ENCODE measurements at regions not wholly inside any gene's neighbourhood (a gene's known extent, or its start where the extent isn't known, plus 50 kb on each side); places are given as distances from the start of the nearest gene placed in this dataset.

- H4K20me1 ChIP-seq (ENCODE audit: insufficient read depth): no peaks in the 10 kb centered on the region
- no peaks in the 10 kb centered on the region for H3K27me3 ChIP-seq (ENCODE audit: insufficient read depth, low read depth, low read length)
- no peaks in the 10 kb centered on the region for H3F3A ChIP-seq (ENCODE audit: insufficient read depth, low read length, poor library complexity, severe bottlenecking)
- TF ChIP-seq SMC3 (conservative IDR thresholded peaks at IDR 0.05; ENCODE audit: poor library complexity): no peak
- no peak for TF ChIP-seq TAF1 (IDR thresholded peaks at IDR 0.05; ENCODE audit: low read depth)
- TF ChIP-seq, protein P1, sequence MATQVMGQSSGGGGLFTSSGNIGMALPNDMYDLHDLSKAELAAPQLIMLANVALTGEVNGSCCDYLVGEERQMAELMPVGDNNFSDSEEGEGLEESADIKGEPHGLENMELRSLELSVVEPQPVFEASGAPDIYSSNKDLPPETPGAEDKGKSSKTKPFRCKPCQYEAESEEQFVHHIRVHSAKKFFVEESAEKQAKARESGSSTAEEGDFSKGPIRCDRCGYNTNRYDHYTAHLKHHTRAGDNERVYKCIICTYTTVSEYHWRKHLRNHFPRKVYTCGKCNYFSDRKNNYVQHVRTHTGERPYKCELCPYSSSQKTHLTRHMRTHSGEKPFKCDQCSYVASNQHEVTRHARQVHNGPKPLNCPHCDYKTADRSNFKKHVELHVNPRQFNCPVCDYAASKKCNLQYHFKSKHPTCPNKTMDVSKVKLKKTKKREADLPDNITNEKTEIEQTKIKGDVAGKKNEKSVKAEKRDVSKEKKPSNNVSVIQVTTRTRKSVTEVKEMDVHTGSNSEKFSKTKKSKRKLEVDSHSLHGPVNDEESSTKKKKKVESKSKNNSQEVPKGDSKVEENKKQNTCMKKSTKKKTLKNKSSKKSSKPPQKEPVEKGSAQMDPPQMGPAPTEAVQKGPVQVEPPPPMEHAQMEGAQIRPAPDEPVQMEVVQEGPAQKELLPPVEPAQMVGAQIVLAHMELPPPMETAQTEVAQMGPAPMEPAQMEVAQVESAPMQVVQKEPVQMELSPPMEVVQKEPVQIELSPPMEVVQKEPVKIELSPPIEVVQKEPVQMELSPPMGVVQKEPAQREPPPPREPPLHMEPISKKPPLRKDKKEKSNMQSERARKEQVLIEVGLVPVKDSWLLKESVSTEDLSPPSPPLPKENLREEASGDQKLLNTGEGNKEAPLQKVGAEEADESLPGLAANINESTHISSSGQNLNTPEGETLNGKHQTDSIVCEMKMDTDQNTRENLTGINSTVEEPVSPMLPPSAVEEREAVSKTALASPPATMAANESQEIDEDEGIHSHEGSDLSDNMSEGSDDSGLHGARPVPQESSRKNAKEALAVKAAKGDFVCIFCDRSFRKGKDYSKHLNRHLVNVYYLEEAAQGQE (IDR thresholded peaks at IDR 0.05; ENCODE audit: borderline replicate concordance): no peak
- TF ChIP-seq MXI1 (conservative IDR thresholded peaks at IDR 0.05; ENCODE audit: poor library complexity, severe bottlenecking): no peak
- TF ChIP-seq POLR2AphosphoS5 (IDR thresholded peaks at IDR 0.05): no peak
- no peak for TF ChIP-seq RAD21 (conservative IDR thresholded peaks at IDR 0.05)
- TF ChIP-seq EP300 (conservative IDR thresholded peaks at IDR 0.05; ENCODE audit: poor library complexity, severe bottlenecking): no peak
- no peak for TF ChIP-seq EZH2 (IDR thresholded peaks at IDR 0.05; ENCODE audit: borderline replicate concordance, insufficient read depth, low read length, poor library complexity, severe bottlenecking)
- TF ChIP-seq, protein P2, sequence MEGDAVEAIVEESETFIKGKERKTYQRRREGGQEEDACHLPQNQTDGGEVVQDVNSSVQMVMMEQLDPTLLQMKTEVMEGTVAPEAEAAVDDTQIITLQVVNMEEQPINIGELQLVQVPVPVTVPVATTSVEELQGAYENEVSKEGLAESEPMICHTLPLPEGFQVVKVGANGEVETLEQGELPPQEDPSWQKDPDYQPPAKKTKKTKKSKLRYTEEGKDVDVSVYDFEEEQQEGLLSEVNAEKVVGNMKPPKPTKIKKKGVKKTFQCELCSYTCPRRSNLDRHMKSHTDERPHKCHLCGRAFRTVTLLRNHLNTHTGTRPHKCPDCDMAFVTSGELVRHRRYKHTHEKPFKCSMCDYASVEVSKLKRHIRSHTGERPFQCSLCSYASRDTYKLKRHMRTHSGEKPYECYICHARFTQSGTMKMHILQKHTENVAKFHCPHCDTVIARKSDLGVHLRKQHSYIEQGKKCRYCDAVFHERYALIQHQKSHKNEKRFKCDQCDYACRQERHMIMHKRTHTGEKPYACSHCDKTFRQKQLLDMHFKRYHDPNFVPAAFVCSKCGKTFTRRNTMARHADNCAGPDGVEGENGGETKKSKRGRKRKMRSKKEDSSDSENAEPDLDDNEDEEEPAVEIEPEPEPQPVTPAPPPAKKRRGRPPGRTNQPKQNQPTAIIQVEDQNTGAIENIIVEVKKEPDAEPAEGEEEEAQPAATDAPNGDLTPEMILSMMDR (IDR thresholded peaks at IDR 0.05; ENCODE audit: poor library complexity, severe bottlenecking): no peak
- H3K79me2 ChIP-seq (replicated peaks; ENCODE audit: insufficient read depth, low read length): no peaks in the 10 kb centered on the region
- no peaks in the 10 kb centered on the region for H3K9me3 ChIP-seq (ENCODE audit: low read length)
- no peak overlapping the region for H2AFZ ChIP-seq (ENCODE audit: low read depth, low read length)
- H3K36me3 ChIP-seq (ENCODE audit: insufficient read depth, low read length): no peaks in the 10 kb centered on the region
- no peak overlapping the region for H3K4me3 ChIP-seq (ENCODE audit: low read length)
- no peaks in the 10 kb centered on the region for H3K9me2 ChIP-seq (ENCODE audit: insufficient read depth, low read length)
- H3K4me2 ChIP-seq (ENCODE audit: low read length): no peak overlapping the region
- no peak overlapping the region for H3K27ac ChIP-seq (ENCODE audit: low read length)
- H3K9ac ChIP-seq (ENCODE audit: low read length): no peak overlapping the region
These were observed 390.8 kb downstream of the POM121L12 start for GRCh38 chr7:53426145-53426750.

DNA sequence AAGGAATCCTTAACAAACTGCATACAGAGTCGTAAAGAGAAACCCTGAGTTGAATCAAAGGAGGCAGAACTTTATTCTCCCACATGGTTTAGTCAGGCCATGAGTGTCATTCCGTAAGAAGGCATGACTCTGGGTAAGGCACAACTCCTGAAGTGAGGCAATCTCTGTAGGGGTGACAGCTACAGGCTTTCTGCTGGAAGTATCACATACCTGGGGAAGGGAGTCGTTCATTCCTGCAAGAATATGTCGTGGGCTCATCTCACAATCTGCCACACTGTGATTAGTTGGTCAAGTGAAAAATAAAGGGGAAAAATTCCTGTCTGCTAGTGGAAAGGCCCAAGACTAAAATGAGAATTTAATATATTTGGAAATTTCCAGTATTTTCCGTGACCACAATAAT, 392.6 kb downstream of the POM121L12 start:
- Histone ChIP-seq H3K27ac (ENCODE audit: low read length) (no peak overlapping the region), H3K4me3 (ENCODE audit: low read length) (no peak overlapping the region), H2AFZ (ENCODE audit: low read depth, low read length) (no peak overlapping the region), H3K9me3 (ENCODE audit: low read length) (no peaks in the 10 kb centered on the region), H3K4me2 (ENCODE audit: low read length) (no peak overlapping the region), H3K36me3 (ENCODE audit: insufficient read depth, low read length) (no peaks in the 10 kb centered on the region), H4K20me1 (ENCODE audit: insufficient read depth) (no peaks in the 10 kb centered on the region), H3F3A (ENCODE audit: insufficient read depth, low read length, poor library complexity, severe bottlenecking) (no peaks in the 10 kb centered on the region), H3K79me2 (replicated peaks; ENCODE audit: insufficient read depth, low read length) (no peaks in the 10 kb centered on the region), H3K27me3 (ENCODE audit: insufficient read depth, low read depth, low read length) (no peaks in the 10 kb centered on the region), H3K9ac (ENCODE audit: low read length) (no peak overlapping the region), H3K9me2 (ENCODE audit: insufficient read depth, low read length) (no peaks in the 10 kb centered on the region)
- no peak for TF ChIP-seq MXI1 (conservative IDR thresholded peaks at IDR 0.05; ENCODE audit: poor library complexity, severe bottlenecking)
- TF ChIP-seq POLR2AphosphoS5 (IDR thresholded peaks at IDR 0.05): no peak
- TF ChIP-seq, protein P1 (IDR thresholded peaks at IDR 0.05; ENCODE audit: borderline replicate concordance): no peak
- TF ChIP-seq, protein P2 (IDR thresholded peaks at IDR 0.05; ENCODE audit: poor library complexity, severe bottlenecking): no peak
- TF ChIP-seq TAF1 (IDR thresholded peaks at IDR 0.05; ENCODE audit: low read depth): no peak
- TF ChIP-seq EP300 (conservative IDR thresholded peaks at IDR 0.05; ENCODE audit: poor library complexity, severe bottlenecking): no peak
- TF ChIP-seq EZH2 (IDR thresholded peaks at IDR 0.05; ENCODE audit: borderline replicate concordance, insufficient read depth, low read length, poor library complexity, severe bottlenecking): no peak

Data from neural cell (in vitro differentiated cells).